ENCODE measurements at regions not wholly inside any gene's neighbourhood (a gene's known extent, or its start where the extent isn't known, plus 50 kb on each side); places are given as distances from the start of the nearest gene placed in this dataset.
"Not testable (repeated sequence)": the region's sequence is repeated elsewhere in the genome, so short reads cannot be mapped to it uniquely, and the experiment has no call there.

DNA sequence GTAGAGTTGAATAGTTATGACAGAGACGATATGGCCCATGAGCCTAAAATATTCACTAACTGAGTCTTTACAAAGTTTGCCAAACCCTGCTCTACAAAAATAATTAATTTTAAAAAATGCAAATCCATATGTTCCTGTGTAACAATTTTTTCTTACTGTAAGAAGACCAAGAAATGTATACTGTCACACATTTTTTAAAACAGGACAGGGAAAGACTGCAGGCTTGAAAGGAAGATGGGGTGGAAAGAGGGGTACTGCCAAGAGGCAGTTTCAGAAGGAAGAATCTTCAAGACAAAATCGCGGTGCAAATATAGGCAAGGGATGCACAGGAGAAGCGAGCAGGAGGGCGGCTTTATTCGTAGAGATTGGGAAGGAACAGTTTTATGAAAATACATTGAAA lies 115.7 kb upstream of the KLHL1 start:
- Histone ChIP-seq H3K4me1 (no peaks in the 10 kb centered on the region), H3K9me3 (no peaks in the 10 kb centered on the region), H3K27ac (no peak overlapping the region), H3K4me3 (no peak overlapping the region), H3K27me3 (ENCODE audit: insufficient read depth in 3 of 3, low read length in 2 of 3) (no peaks in the 10 kb centered on the region), H3K36me3 (ENCODE audit: insufficient read depth in 1 of 2, low read depth in 1 of 2) (no peaks in the 10 kb centered on the region)
- ATAC-seq (no peak), DNase-seq (no peak)
- intact Hi-C loops (cut with DNase I) = no loop called here
- WGBS, 3 donors = 93 to 96% (median 96%) methylated on average over 6 of the region's 6 CpGs
- TF ChIP-seq, protein P1, sequence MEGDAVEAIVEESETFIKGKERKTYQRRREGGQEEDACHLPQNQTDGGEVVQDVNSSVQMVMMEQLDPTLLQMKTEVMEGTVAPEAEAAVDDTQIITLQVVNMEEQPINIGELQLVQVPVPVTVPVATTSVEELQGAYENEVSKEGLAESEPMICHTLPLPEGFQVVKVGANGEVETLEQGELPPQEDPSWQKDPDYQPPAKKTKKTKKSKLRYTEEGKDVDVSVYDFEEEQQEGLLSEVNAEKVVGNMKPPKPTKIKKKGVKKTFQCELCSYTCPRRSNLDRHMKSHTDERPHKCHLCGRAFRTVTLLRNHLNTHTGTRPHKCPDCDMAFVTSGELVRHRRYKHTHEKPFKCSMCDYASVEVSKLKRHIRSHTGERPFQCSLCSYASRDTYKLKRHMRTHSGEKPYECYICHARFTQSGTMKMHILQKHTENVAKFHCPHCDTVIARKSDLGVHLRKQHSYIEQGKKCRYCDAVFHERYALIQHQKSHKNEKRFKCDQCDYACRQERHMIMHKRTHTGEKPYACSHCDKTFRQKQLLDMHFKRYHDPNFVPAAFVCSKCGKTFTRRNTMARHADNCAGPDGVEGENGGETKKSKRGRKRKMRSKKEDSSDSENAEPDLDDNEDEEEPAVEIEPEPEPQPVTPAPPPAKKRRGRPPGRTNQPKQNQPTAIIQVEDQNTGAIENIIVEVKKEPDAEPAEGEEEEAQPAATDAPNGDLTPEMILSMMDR (IDR thresholded peaks at IDR 0.05) = no peak

DNA sequence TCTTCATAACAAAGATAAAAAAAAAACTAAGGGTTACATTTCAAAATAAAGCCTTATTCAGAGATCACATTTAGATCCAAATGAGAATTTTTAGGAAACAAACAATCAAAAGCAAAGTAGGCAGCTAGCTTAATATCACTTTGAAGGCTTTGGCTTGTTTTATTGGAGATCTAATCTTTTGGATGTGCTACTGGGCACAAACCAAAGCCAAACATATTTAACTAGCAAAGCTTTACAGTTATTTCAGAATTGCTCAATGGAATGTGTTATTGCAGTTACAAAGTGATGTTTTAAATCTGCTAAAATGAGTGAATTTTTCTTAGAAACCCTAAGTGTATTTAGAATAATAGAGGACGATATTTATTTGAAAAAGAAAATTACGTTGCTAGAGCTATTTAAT lies 114.7 kb upstream of the KLHL1 start:
- 83 to 87% (median 86%) methylated on average over 2 of the region's 2 CpGs for whole genome bisulfite sequencing, 3 donors
- Histone ChIP-seq H3K27ac (no peak overlapping the region), H3K9me3 (no peaks in the 10 kb centered on the region), H3K4me1 (no peaks in the 10 kb centered on the region), H3K36me3 (ENCODE audit: insufficient read depth in 1 of 2, low read depth in 1 of 2) (no peaks in the 10 kb centered on the region), H3K4me3 (no peak overlapping the region), H3K27me3 (ENCODE audit: insufficient read depth in 3 of 3, low read length in 2 of 3) (no peaks in the 10 kb centered on the region)
- no peak for DNase-seq
- no peak for ATAC-seq
- intact Hi-C loops (cut with DNase I) = no loop called here
- TF ChIP-seq, protein P1 (IDR thresholded peaks at IDR 0.05) = no peak

DNA sequence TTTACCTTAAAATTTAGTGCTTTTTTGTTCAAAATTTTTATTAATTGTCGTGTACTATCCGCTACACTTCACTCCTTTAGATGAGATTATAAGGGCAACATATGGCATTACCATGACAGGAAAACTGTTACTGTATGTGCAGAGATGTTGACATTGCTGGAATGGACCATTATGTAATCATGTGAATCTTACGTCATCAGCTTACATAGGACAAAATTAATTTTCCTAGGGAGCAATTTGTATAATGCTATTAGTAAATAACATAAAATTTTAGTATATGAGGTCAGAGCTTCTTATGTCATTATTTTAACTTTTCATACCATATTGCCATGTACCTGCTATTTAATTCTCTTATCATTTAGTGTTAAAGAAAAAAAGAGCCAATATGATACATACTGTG lies 110.4 kb upstream of the KLHL1 start:
- intact Hi-C loops (cut with DNase I) = no loop called here
- no peak overlapping the region for H3K27ac ChIP-seq
- 90 to 93% (median 93%) methylated on average over 3 of the region's 3 CpGs for WGBS, 3 donors
- H3K9me3 ChIP-seq = no peaks in the 10 kb centered on the region
- no peak for DNase-seq
- no peaks in the 10 kb centered on the region for H3K4me1 ChIP-seq
- TF ChIP-seq, protein P1 (IDR thresholded peaks at IDR 0.05) = no peak
- H3K36me3 ChIP-seq (ENCODE audit: insufficient read depth in 1 of 2, low read depth in 1 of 2) = no peaks in the 10 kb centered on the region
- H3K4me3 ChIP-seq = no peak overlapping the region
- no peak for ATAC-seq
- H3K27me3 ChIP-seq (ENCODE audit: insufficient read depth in 3 of 3, low read length in 2 of 3) = no peaks in the 10 kb centered on the region

DNA sequence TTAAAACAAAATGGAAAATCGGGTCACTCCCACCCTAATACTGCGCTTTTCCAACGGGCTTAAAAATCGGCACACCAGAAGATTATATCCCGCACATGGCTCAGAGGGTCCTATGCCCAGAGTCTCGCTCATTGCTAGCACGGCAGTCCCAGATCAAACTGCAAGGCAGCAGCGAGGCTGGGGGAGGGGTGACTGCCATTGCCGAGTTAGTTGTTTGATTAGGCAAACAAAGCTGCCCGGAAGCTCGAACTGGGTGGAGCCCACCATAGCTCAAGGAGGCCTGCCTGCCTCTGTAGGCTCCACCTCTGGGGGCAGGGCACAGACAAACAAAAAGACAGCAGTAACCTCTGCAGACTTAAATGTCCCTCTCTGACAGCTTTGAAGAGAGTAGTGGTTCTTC lies 100.7 kb upstream of the KLHL1 start:
- H3K4me3 ChIP-seq; H3K36me3 ChIP-seq (ENCODE audit: insufficient read depth in 1 of 2, low read depth in 1 of 2); H3K9me3 ChIP-seq; H3K4me1 ChIP-seq; ATAC-seq; H3K27me3 ChIP-seq (ENCODE audit: insufficient read depth in 3 of 3, low read length in 2 of 3); DNase-seq; H3K27ac ChIP-seq; intact Hi-C loops (cut with DNase I): not testable (repeated sequence)
- WGBS, 3 donors = 83 to 85% (median 84%) methylated on average over 11 of the region's 11 CpGs

- H3K36me3 ChIP-seq (ENCODE audit: insufficient read depth in 1 of 2, low read depth in 1 of 2) = no peaks in the 10 kb centered on the region
- H3K4me1 ChIP-seq = no peaks in the 10 kb centered on the region
- H3K9me3 ChIP-seq = no peaks in the 10 kb centered on the region
- TF ChIP-seq, protein P1 (IDR thresholded peaks at IDR 0.05) = no peak
- DNase-seq (no peak), ATAC-seq (no peak)
- no peak overlapping the region for H3K4me3 ChIP-seq
- intact Hi-C loops (cut with DNase I) = no loop called here
- H3K27me3 ChIP-seq (ENCODE audit: insufficient read depth in 3 of 3, low read length in 2 of 3) = no peaks in the 10 kb centered on the region
- H3K27ac ChIP-seq = no peak overlapping the region
Observed at GRCh38 chr13:70206671-70207070, 98.4 kb upstream of the KLHL1 start.
